ENCODE measurements at regions not wholly inside any gene's neighbourhood (a gene's known extent, or its start where the extent isn't known, plus 50 kb on each side); places are given as distances from the start of the nearest gene placed in this dataset.

GRCh38 chr2:149703281-149703680, 115.7 kb upstream of the MMADHC start:
- H3K79me2 ChIP-seq (ENCODE audit: control insufficient read depth, insufficient read depth, low read length): no peaks in the 10 kb centered on the region
- H3K9me3 ChIP-seq (replicated peaks; ENCODE audit: control insufficient read depth, insufficient read depth, low read length): no peaks in the 10 kb centered on the region
- dilution Hi-C loops (cut with MboI; ENCODE audit: extremely low pct_ligation_motif_present, low sequenced_read_pairs) (no loop called here), intact Hi-C loops (cut with micrococcal nuclease) (loop anchor here (1.0 to 2.0 kb wide), 2 partner anchors 32 to 55 kb away; no protein-coding TSS in a partner anchor)
- no peaks in the 10 kb centered on the region for H4K20me1 ChIP-seq (replicated peaks; ENCODE audit: control insufficient read depth, extremely low read depth, insufficient read depth, low read length)
- H2AFZ ChIP-seq (ENCODE audit: low read depth, low read length): peak overlapping the region; percentile 35
- ChIA-PET CTCF (interaction anchor here (1.0 to 2.7 kb wide), 7 partner anchors 13 to 105 kb away, joined by 3 to 8 read pairs (median 3); no protein-coding TSS in a partner anchor), POLR2A (no interaction called here)
- DNase-seq (ENCODE audit: low read depth, low spot score) (peak; percentile 78), FAIRE-seq (peak; percentile 87)
- no peaks in the 10 kb centered on the region for H3K36me3 ChIP-seq (ENCODE audit: control insufficient read depth in 2 of 2, extremely low read depth in 1 of 2, insufficient read depth in 2 of 2, low read length in 2 of 2)
- no TSS peak for BruUV-seq (replicated peaks)
- H3K4me2 ChIP-seq (ENCODE audit: insufficient read depth, low read length): peak overlapping the region; percentile 54
- H3K27me3 ChIP-seq (ENCODE audit: control insufficient read depth in 2 of 2, insufficient read depth in 2 of 2, low read length in 2 of 2): no peaks in the 10 kb centered on the region
- peaks cover 18% of the 10 kb centered on the region for H3K4me1 ChIP-seq (ENCODE audit: control insufficient read depth, extremely low read depth, insufficient read depth, low read length)
- H3K27ac ChIP-seq (ENCODE audit: insufficient read depth, low read depth, low read length): peak overlapping the region; percentile 69
- TF ChIP-seq MYC (IDR thresholded peaks at IDR 0.05; ENCODE audit: low read depth, low read length) (no peak), MAX (IDR thresholded peaks at IDR 0.05; ENCODE audit: insufficient read depth, insufficient read length) (no peak), POLR2AphosphoS5 (IDR thresholded peaks at IDR 0.05; ENCODE audit: insufficient read depth, low read depth, low read length) (peak; percentile 50), FOS (IDR thresholded peaks at IDR 0.05; ENCODE audit: borderline replicate concordance, insufficient read depth, low read length) (peak; percentile 84), EZH2 (IDR thresholded peaks at IDR 0.05; ENCODE audit: borderline replicate concordance, low read depth, low read length, severe bottlenecking) (no peak), POLR2A (IDR thresholded peaks at IDR 0.05; ENCODE audit: low read depth, low read length) (no peak), GATA2 (IDR thresholded peaks at IDR 0.05; ENCODE audit: insufficient read depth, insufficient read length, low read depth, low read length) (peak; percentile 82), CTCF (IDR thresholded peaks at IDR 0.05; ENCODE audit: extremely low read depth in 1 of 2, insufficient read depth in 1 of 2, low read depth in 1 of 2, low read length in 2 of 2) (no peak), JUN (IDR thresholded peaks at IDR 0.05; ENCODE audit: borderline replicate concordance, insufficient read depth, insufficient read length, low read depth) (peak; percentile 71)
- no peaks in the 10 kb centered on the region for H3K9me1 ChIP-seq (replicated peaks; ENCODE audit: control insufficient read depth, extremely low read depth, insufficient read depth, low read length)
- H3K9ac ChIP-seq (replicated peaks; ENCODE audit: extremely low read depth, insufficient read depth, low read length): no peak overlapping the region
- H3K4me3 ChIP-seq (replicated peaks in 1 of 3; ENCODE audit: insufficient read depth in 1 of 3, low read depth in 1 of 3, low read length in 3 of 3): no peak overlapping the region
